ENCODE measurements at regions not wholly inside any gene's neighbourhood (a gene's known extent, or its start where the extent isn't known, plus 50 kb on each side); places are given as distances from the start of the nearest gene placed in this dataset.

- TF ChIP-seq CTCF (IDR thresholded peaks at IDR 0.05) (no peak), POLR2A (IDR thresholded peaks at IDR 0.05) (no peak)
Measured at GRCh38 chr6:126531286-126531685, 191.4 kb downstream of the CENPW start.
